Kidney (tissue), 13 donors: ENCODE measurements at regions not wholly inside any gene's neighbourhood (a gene's known extent, or its start where the extent isn't known, plus 50 kb on each side); places are given as distances from the start of the nearest gene placed in this dataset.

Experiments
- DNase-seq, 5 donors: peaks; one replicate each; pipeline ENCODE4 v3.0.0-alpha.2; 2013 to 2020
- FAIRE-seq: peaks from 2 replicates; lab custom pipeline; 2012; peaks lifted over from hg19 to GRCh38; lab: Jason Lieb, UNC
- H3K27ac ChIP-seq, 2 donors: one replicate each; pipeline ENCODE4 v1.7.0; 2013; ENCODE audit warnings: low read depth in 2 of 2, low read length in 2 of 2, inconsistent platforms in 1 of 2
- H3K27me3 ChIP-seq: one replicate; pipeline ENCODE4 v1.7.1; 2013; ENCODE audit warnings: low read length, inconsistent platforms; ENCODE audit not compliant: control insufficient read depth, insufficient read depth
- H3K36me3 ChIP-seq, 3 donors: one replicate each; pipeline versions ENCODE4 v1.7.0 to v1.7.1; 2013; ENCODE audit warnings: low read length in 3 of 3, control low read depth in 1 of 3, inconsistent platforms in 1 of 3; ENCODE audit not compliant: insufficient read depth in 3 of 3, control insufficient read depth in 2 of 3
- H3K4me1 ChIP-seq, 3 donors: one replicate each; pipeline versions ENCODE4 v1.7.0 to v1.7.1; 2013; ENCODE audit warnings: low read length in 3 of 3, inconsistent platforms in 1 of 3, low read depth in 1 of 3; ENCODE audit not compliant: control insufficient read depth in 2 of 3, insufficient read depth in 2 of 3
- H3K4me3 ChIP-seq, 3 donors: one replicate each; pipeline versions ENCODE4 v1.7.0 to v1.8.1; 2013; ENCODE audit warnings: low read length in 3 of 3, control low read depth in 1 of 3, inconsistent platforms in 1 of 3
- H3K9ac ChIP-seq, 3 donors: one replicate each; pipeline versions ENCODE4 v1.7.0 to v1.7.1; 2013; ENCODE audit warnings: low read length in 3 of 3, control low read depth in 1 of 3, inconsistent platforms in 1 of 3
- H3K9me3 ChIP-seq, 3 donors: one replicate each; pipeline versions ENCODE4 v1.7.0 to v1.7.1; 2013; ENCODE audit warnings: low read length in 3 of 3, control low read depth in 1 of 3, inconsistent platforms in 1 of 3; ENCODE audit not compliant: control insufficient read depth in 2 of 3, insufficient read depth in 1 of 3
- intact Hi-C: fragments of 100-400 bp; cut with DNase I; formaldehyde crosslinking; loops from one replicate; pipeline ENCODE4 v1.11.1; 2022
- TF ChIP-seq, protein P1 (sequence below): IDR thresholded peaks from 3 replicates; pipeline ENCODE4 v1.5.1; 2012; ENCODE audit warnings: mild to moderate bottlenecking, moderate library complexity, borderline replicate concordance; ENCODE audit not compliant: insufficient read depth; ENCODE audit errors: extremely low read depth
- donor health status: control.
- donor health status: control.
- donor health status: control.
- donor health status: control.
- donor health status: control.
- donor health status: DM: yes; HTN: yes; CAD: no.
- donor health status: Normal renal cell carcinoma (clear cell type).

DNA sequence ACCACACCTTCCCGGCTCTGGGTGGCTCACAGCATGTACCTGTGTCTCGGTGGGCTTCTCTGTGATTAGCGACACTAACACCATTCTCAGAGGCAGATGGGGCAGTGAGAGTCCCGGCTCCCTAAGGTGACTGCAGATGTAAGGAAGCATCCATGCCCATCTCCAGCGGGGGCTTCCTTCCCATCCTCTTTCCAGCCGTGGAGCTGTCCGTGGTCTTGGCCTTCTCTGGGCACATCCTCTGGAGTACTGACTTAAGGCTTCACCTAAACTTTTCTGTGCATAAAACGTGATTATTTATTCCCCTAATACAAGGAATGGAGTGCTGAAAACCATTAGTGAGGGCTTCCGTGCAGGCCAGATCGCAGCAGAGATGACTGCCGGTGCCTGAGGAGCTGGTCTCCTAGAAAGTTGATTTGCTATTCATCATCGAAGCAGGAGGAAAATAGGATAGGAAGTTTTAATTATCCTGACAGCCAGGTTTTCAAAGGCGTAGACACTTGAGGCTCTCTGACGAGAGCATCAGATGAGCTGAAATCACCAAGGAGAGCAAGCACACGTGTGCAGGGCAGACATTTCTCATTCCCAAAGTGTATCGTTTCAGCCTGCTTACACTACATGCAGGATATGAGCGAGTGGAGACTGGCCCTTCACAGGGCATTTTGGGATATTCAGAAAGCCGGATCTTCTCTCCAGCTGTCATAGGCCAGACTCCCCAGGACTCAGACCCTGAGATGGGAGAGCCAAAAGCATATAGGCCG, 186.1 kb upstream of the SALL3 start:
- no peaks in the 10 kb centered on the region for H3K9me3 ChIP-seq
- H3K4me3 ChIP-seq: no peak overlapping the region
- TF ChIP-seq, protein P1, sequence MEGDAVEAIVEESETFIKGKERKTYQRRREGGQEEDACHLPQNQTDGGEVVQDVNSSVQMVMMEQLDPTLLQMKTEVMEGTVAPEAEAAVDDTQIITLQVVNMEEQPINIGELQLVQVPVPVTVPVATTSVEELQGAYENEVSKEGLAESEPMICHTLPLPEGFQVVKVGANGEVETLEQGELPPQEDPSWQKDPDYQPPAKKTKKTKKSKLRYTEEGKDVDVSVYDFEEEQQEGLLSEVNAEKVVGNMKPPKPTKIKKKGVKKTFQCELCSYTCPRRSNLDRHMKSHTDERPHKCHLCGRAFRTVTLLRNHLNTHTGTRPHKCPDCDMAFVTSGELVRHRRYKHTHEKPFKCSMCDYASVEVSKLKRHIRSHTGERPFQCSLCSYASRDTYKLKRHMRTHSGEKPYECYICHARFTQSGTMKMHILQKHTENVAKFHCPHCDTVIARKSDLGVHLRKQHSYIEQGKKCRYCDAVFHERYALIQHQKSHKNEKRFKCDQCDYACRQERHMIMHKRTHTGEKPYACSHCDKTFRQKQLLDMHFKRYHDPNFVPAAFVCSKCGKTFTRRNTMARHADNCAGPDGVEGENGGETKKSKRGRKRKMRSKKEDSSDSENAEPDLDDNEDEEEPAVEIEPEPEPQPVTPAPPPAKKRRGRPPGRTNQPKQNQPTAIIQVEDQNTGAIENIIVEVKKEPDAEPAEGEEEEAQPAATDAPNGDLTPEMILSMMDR: no peak
- no peaks in the 10 kb centered on the region for H3K4me1 ChIP-seq
- DNase-seq (no peak), FAIRE-seq (no peak)
- H3K27me3 ChIP-seq: no peaks in the 10 kb centered on the region
- H3K9ac ChIP-seq: no peak overlapping the region
- intact Hi-C loops: no loop called here
- H3K27ac ChIP-seq: no peak overlapping the region
- H3K36me3 ChIP-seq: no peaks in the 10 kb centered on the region

DNA sequence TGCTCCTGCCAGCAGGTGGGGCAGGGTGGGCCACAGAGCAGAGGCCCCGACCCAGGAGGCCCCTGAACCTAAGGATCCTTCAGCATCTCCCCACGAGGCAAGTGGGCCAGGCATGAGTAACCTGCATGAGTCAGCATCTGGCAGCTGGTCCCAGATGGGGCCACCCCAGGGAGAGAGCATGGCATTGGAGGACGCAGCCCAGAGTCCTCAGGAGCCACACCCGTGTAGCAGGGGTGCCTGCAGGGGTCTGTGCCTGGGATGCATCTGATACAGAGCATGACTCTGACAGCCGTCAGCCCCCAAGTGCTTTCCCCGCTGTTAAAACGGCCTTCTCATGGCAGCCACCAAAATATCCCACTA, 185.6 kb upstream of the SALL3 start:
- DNase-seq (no peak), FAIRE-seq (no peak)
- Histone ChIP-seq H3K27me3 (no peaks in the 10 kb centered on the region), H3K4me1 (no peaks in the 10 kb centered on the region), H3K9ac (no peak overlapping the region), H3K27ac (no peak overlapping the region), H3K9me3 (no peaks in the 10 kb centered on the region), H3K4me3 (no peak overlapping the region), H3K36me3 (no peaks in the 10 kb centered on the region)
- intact Hi-C loops: no loop called here
- TF ChIP-seq, protein P1: no peak

DNA sequence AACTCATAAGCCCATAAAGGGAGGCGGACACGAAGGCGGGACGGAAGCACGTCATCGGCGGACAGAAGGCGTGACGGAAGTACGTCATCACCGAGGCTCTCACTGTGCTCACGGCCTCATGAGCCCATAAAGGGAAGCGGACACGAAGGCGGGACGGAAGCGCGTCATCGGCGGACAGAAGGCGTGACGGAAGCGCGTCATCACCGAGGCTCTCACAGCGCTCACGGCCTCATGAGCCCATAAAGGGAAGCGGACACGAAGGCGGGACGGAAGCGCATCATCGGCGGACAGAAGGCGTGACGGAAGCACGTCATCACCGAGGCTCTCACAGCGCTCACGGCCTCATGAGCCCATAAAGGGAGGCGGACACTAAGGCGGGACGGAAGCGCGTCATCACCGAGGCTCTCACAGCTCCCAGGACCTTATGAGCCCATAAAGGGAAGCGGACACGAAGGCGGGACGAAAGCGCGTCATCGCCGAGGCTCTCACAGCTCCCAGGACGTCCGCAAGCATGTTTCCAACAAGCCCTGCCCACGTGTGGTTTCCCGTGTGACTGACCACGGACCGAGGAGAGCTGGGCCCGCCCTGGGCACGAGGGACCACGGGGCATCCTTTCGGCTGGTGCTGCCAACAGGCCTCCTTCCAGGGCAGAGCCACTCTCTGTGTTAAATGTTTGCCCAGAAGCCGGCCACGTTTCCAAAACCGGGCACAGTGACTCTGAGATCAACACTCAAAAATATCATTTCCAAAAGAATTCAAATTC, 182.7 kb upstream of the SALL3 start:
- DNase-seq (no peak), FAIRE-seq (no peak)

More for the DNA sequence above, 182.7 kb upstream of the SALL3 start:
- TF ChIP-seq, protein P1: no peak
- Histone ChIP-seq H3K36me3 (no peaks in the 10 kb centered on the region), H3K4me3 (no peak overlapping the region), H3K9ac (no peak overlapping the region), H3K27ac (no peak overlapping the region), H3K9me3 (no peaks in the 10 kb centered on the region), H3K27me3 (no peaks in the 10 kb centered on the region), H3K4me1 (no peaks in the 10 kb centered on the region)
- intact Hi-C loops: no loop called here
